ENCODE measurements at regions not wholly inside any gene's neighbourhood (a gene's known extent, or its start where the extent isn't known, plus 50 kb on each side); places are given as distances from the start of the nearest gene placed in this dataset.

DNA sequence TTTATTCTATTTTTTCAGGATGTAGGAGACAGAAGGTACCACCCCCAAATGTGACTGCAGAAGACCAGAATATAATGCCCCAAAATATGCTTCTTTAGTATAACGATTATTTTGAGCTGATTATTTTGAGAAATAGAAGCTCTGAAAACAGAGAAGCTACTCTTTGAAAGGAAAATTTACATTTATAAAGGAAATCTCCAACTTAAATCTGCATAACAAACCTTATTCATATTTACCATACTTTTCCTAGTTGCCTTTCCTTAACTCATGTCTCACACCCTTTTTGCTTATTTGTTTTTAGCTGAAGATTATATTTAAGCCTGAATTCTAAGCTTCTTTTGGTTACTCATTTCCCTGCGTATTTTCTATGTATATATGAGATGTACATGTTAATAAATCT is 127.1 kb upstream of the THSD7A start:
- TF ChIP-seq, protein P1, sequence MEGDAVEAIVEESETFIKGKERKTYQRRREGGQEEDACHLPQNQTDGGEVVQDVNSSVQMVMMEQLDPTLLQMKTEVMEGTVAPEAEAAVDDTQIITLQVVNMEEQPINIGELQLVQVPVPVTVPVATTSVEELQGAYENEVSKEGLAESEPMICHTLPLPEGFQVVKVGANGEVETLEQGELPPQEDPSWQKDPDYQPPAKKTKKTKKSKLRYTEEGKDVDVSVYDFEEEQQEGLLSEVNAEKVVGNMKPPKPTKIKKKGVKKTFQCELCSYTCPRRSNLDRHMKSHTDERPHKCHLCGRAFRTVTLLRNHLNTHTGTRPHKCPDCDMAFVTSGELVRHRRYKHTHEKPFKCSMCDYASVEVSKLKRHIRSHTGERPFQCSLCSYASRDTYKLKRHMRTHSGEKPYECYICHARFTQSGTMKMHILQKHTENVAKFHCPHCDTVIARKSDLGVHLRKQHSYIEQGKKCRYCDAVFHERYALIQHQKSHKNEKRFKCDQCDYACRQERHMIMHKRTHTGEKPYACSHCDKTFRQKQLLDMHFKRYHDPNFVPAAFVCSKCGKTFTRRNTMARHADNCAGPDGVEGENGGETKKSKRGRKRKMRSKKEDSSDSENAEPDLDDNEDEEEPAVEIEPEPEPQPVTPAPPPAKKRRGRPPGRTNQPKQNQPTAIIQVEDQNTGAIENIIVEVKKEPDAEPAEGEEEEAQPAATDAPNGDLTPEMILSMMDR (IDR thresholded peaks at IDR 0.05), result no peak
- no peak for TF ChIP-seq POLR2A (IDR thresholded peaks at IDR 0.05)

All from adrenal gland (tissue), 5 donors.